GM23248 (cell line): ENCODE measurements at regions not wholly inside any gene's neighbourhood (a gene's known extent, or its start where the extent isn't known, plus 50 kb on each side); places are given as distances from the start of the nearest gene placed in this dataset.

Experiments used
- EZH2 ChIP-seq: fragments of 200-600 bp; sonication (generic); IDR thresholded peaks from 2 replicates; pipeline ENCODE4 v1.6.1; 2018; ENCODE audit warnings: antibody characterized with exemption, mild to moderate bottlenecking; ENCODE audit not compliant: insufficient read depth, poor library complexity, severe bottlenecking
- EZH2phosphoT487 ChIP-seq: fragments of 200-600 bp; sonication (generic); IDR thresholded peaks from 2 replicates; pipeline ENCODE4 v1.6.1; 2018; ENCODE audit warnings: antibody characterized with exemption, moderate library complexity, mild to moderate bottlenecking, low read depth; ENCODE audit not compliant: insufficient read depth

DNA sequence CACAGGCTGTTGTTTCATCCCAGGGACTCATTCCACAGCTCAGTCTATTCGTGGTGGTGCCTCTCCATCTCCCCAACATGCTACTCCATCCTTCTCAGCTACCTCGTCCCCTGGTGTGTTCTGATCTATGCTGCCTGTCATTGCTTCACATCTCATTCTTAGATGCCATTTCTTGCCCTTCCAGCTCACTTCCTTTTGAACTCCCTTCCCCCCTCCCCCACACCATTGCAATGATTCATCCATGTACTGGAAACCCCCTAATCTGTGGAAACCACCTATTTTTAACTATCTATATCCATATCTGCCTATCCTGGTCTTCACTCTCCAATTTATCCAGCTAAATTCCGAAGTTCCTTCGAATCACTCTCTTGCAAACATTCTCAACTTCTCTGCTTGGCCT, 65.7 kb upstream of the PARD3B start:
- no peak for TF ChIP-seq EZH2phosphoT487
- TF ChIP-seq EZH2: no peak
